D721Med (cell line): ENCODE measurements at regions not wholly inside any gene's neighbourhood (a gene's known extent, or its start where the extent isn't known, plus 50 kb on each side); places are given as distances from the start of the nearest gene placed in this dataset.

Source experiments
- DNase-seq: peaks from one replicate; pipeline ENCODE4 v3.0.0; 2011; ENCODE audit warnings: low spot score; ENCODE audit not compliant: insufficient read length
- FAIRE-seq: peaks from 2 replicates; lab custom pipeline; 2011; peaks lifted over from hg19 to GRCh38; lab: Jason Lieb, UNC
- TF ChIP-seq, protein P1 (sequence below): IDR thresholded peaks from 2 replicates; pipeline ENCODE4 v1.5.1; 2012; ENCODE audit warnings: mild to moderate bottlenecking, control low read depth; ENCODE audit not compliant: insufficient read depth; ENCODE audit errors: missing control alignments

DNA sequence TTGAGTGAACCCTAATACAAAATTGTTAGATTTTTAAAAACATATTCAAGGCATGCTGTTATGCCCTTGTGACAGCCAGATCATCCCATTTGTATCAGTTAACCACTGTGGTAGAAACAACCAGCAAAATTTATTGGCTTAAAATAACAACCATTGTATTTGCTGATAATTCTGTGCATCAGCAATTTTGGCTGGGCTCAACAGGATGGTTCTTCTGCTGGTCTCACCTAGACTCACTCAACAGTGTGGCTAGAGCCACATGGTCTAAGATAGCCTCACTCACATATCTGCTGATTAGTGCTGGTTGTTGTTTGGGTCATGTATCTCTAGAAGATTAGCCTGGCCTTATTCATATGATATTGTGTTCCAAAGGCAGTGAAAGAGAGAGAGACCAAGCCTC is 160.1 kb upstream of the GATA6 start:
- no peak for FAIRE-seq
- TF ChIP-seq, protein P1, sequence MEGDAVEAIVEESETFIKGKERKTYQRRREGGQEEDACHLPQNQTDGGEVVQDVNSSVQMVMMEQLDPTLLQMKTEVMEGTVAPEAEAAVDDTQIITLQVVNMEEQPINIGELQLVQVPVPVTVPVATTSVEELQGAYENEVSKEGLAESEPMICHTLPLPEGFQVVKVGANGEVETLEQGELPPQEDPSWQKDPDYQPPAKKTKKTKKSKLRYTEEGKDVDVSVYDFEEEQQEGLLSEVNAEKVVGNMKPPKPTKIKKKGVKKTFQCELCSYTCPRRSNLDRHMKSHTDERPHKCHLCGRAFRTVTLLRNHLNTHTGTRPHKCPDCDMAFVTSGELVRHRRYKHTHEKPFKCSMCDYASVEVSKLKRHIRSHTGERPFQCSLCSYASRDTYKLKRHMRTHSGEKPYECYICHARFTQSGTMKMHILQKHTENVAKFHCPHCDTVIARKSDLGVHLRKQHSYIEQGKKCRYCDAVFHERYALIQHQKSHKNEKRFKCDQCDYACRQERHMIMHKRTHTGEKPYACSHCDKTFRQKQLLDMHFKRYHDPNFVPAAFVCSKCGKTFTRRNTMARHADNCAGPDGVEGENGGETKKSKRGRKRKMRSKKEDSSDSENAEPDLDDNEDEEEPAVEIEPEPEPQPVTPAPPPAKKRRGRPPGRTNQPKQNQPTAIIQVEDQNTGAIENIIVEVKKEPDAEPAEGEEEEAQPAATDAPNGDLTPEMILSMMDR, result no peak
- no peak for DNase-seq

DNA sequence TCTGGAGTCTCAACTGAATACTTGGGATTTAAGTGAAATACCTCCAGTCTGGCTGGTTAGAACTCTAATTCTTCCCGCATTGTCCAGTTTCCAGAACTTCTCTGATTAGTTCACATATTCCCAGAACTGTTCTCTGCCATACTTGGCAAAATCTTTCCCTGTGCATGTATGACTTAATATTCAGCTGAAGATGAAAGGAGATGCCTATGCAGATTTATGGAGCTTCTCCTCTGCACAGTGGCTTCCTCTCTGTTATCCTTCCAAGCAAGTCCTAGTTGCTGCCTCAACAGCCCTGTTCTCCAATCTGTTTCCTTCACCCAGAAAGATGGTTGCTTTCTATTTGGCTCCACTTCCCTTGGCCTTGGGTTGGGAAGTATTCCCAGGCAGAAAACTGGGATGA is 155.4 kb upstream of the GATA6 start:
- TF ChIP-seq, protein P1, result no peak
- DNase-seq (no peak), FAIRE-seq (no peak)

DNA sequence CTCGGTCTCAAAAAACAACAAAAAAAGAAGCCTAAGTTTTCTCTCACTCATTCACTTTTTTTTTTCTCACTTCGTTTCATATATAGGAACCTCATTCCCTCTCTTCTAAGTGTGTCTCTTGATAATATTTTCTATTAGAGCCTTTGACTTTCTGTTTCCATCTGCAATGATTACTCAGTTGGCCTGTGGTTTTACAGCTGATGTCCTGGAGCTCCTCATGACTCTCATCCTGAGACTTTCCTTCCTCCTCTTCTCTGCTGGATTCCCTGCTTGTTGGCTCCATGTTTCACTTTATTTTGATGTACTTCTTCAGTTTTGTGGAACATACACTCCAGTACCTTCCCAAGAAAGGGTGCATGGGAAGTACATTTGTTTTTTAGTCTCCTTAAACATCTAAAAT is 154.2 kb upstream of the GATA6 start:
- TF ChIP-seq, protein P1, result no peak
- DNase-seq (no peak), FAIRE-seq (no peak)

DNA sequence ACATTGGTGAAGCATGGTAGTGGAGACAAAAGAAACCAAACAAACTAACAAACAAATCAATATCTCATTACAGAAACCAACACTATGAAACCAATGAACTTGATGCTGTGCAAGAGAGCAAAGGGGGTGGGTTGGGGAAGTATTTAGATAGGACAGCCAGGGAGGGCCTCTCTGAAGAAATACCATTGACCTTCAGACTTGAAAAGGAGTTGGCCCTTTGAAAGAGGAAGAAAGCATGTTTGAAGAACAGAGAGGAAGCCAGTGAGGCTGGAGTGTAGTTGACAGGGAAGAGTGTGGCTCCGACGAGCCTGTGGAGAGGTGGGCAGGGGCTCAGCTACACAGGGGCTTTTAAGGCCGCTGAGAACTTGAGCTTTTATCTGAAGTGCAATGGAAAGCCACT is 151.0 kb upstream of the GATA6 start:
- TF ChIP-seq, protein P1, result no peak
- DNase-seq (no peak), FAIRE-seq (no peak)

DNA sequence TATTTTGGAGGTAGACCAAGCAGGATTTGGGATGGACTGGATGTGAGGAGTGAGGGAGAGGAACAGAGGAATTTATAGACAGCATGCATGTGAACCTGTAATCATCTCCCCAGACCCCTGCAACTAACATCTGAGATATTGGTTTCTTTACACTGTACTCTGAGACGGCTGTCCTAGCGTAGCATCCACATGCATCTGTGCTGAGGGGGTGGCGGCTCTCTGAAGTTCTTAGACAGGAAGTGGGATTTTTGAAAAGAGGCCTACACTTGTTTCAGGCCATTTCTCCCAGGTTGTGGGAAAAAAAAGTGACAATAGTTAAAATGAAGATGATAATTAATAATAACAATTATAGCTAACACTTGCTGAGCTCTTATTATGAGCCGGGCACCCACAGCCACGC is 150.2 kb upstream of the GATA6 start:
- FAIRE-seq, result no peak
- TF ChIP-seq, protein P1, result no peak

DNA sequence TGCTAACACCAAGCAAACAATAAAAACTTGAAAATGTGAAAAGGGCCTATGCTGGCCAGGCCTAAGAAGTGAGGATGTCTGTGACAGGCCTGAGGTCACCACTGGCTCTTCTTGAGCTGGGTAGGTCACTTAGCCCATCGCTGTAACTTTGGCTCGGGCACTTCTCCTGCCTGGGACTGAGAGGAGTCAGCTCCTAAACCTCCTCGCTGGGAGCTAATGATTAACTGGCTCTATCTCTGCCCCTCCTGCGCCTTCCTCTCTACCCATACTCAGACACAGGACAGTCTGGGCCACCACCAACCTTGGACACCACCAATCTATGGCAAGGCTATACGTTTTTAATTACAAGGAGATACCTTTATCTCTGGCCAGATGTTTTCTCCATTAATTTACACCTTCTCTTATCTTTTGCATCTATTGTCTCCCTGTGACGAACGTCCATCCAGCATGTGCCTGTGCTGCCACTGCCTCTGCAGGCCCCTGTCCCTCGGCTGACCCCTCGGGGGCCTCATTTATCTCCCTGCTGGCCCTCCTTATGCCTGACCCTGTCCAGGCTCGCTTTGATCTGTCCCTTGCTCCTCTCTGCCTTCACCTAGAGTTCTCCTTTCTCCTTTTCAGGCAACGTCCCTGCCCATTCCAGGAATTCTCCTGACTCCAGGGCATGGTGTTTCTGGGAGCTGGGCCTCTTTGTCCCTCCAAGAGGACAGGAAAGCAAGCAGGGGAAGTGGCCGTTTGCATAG is 149.1 kb upstream of the GATA6 start:
- no peak for DNase-seq
- FAIRE-seq, result no peak
- TF ChIP-seq, protein P1, result no peak

More for the DNA sequence above, 150.2 kb upstream of the GATA6 start:
- no peak for DNase-seq

DNA sequence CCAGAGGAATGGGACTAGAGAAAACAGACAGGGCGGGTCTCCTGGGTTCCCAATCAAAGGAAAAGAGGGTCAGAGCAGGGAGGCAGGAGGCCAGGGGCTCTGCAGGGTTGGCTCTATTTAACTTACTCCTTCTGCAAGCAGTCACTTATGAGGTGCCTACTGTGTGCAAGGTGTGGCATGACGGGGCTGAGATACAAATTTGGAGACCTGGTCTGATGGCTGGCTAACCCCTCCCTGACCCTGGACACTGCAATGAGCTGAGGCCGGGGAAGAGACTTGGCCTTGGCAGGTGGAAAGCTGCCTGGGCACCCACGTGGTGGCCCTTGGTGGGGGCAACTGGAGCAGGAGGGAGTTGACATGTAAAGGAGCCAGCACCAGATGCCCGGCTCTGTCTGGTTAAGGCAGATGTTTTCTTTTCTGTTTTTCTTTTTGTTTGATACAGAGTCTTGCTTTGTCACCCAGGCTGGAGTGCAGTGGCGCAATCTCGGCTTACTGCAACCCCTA is 148.5 kb upstream of the GATA6 start:
- FAIRE-seq, result no peak
- no peak for DNase-seq
- TF ChIP-seq, protein P1, result no peak
